ENCODE measurements at regions not wholly inside any gene's neighbourhood (a gene's known extent, or its start where the extent isn't known, plus 50 kb on each side); places are given as distances from the start of the nearest gene placed in this dataset.

DNA sequence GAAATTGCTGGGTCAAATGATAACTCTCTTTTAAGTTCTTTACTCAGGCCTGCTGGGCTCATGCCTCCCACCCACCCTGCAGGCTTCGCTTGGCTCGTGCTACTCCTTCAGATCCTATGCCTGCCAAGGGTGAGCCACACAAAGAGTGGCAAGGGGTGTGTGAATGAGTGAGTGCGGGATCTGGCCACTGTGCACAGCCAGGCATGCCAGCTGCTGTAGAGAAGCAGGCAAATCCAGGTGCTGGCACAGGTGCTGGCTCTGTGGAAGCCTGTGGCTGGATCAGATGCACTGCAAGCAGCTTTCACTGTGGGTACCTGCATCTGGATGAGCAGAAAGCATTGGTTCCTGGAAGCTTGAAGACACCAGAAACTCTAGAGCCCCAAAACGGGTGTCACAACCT lies 1055.7 kb upstream of the EPHA6 start:
- WGBS, 2 experiments (ENCODE audit: extremely low coverage in 1 of 2, insufficient coverage in 1 of 2, insufficient read length in 1 of 2, insufficient replicate concordance in 2 of 2, low coverage in 1 of 2, low lambda C conversion rate in 2 of 2, missing lambda C conversion rate in 1 of 2), result 85% methylated on average over 4 of the region's 4 CpGs; no CpG with 5 or more reads in 1 of the 2 experiments
- H2BK20ac ChIP-seq (ENCODE audit: low read length), result no peak overlapping the region
- H3K18ac ChIP-seq (ENCODE audit: extremely low read depth, low read length), result no peak overlapping the region
- no peak overlapping the region for H3K27ac ChIP-seq (ENCODE audit: low read depth, low read length)
- no peak overlapping the region for H3K56ac ChIP-seq (replicated peaks; ENCODE audit: insufficient read length, low read depth, low read length)
- no peak overlapping the region for H2BK12ac ChIP-seq (ENCODE audit: low read depth, low read length)
- no peak overlapping the region for H2AFZ ChIP-seq (ENCODE audit: low read length)
- ChIA-PET POLR2A (ENCODE audit: partially characterized antibody) (no interaction called here), CTCF (ENCODE audit: partially characterized antibody) (no interaction called here)
- no peak overlapping the region for H3K4me3 ChIP-seq (ENCODE audit: extremely low read depth in 1 of 4, insufficient read depth in 2 of 4, low read depth in 3 of 4, low read length in 4 of 4)
- H2BK5ac ChIP-seq (ENCODE audit: low read depth, low read length), result no peak overlapping the region
- H3K23me2 ChIP-seq (ENCODE audit: low read depth, low read length), result no peaks in the 10 kb centered on the region
- no peaks in the 10 kb centered on the region for H3K36me3 ChIP-seq (ENCODE audit: control insufficient read depth in 2 of 4, insufficient read depth in 4 of 4, low read length in 3 of 4)
- no peak for DNase-seq (ENCODE audit: low read depth in 1 of 2, low spot score in 2 of 2)
- H3K4me1 ChIP-seq (replicated peaks in 1 of 4; ENCODE audit: control insufficient read depth in 3 of 4, insufficient read depth in 4 of 4, low read length in 3 of 4), result no peaks in the 10 kb centered on the region
- TF ChIP-seq SIN3A (conservative IDR thresholded peaks at IDR 0.05 in 1 of 2, IDR thresholded peaks at IDR 0.05 in 1 of 2; ENCODE audit: low read depth in 1 of 2, low read length in 2 of 2) (no peak), KDM4A (IDR thresholded peaks at IDR 0.05; ENCODE audit: low read depth, low read length, severe bottlenecking) (no peak), CTBP2 (IDR thresholded peaks at IDR 0.05; ENCODE audit: borderline replicate concordance, insufficient read depth, insufficient read length, low read length) (no peak), HDAC6 (IDR thresholded peaks at IDR 0.05; ENCODE audit: low read depth, low read length) (no peak)
- H3K14ac ChIP-seq (ENCODE audit: insufficient read length), result no peak overlapping the region
- H4K20me1 ChIP-seq (replicated peaks in 1 of 2; ENCODE audit: control insufficient read depth in 1 of 2, insufficient read depth in 2 of 2, low read length in 2 of 2), result no peaks in the 10 kb centered on the region
- no peak overlapping the region for H4K91ac ChIP-seq (replicated peaks; ENCODE audit: insufficient read length, low read length)
- no peak overlapping the region for H3K4ac ChIP-seq (replicated peaks; ENCODE audit: insufficient read length, low read depth, low read length)
- no peak overlapping the region for H2AK5ac ChIP-seq (ENCODE audit: low read depth, low read length)
- no peak overlapping the region for H2BK120ac ChIP-seq (replicated peaks; ENCODE audit: low read depth, low read length)
- H3K9me3 ChIP-seq (ENCODE audit: insufficient read depth in 2 of 2, low read depth in 1 of 2, low read length in 1 of 2), result no peaks in the 10 kb centered on the region
- FAIRE-seq, result no peak
- no peak overlapping the region for H4K8ac ChIP-seq (ENCODE audit: extremely low read depth, insufficient read depth, low read length)
- no peaks in the 10 kb centered on the region for H3K79me1 ChIP-seq (ENCODE audit: low read depth, low read length)
- H3K79me2 ChIP-seq (ENCODE audit: control insufficient read depth in 1 of 2, insufficient read depth in 2 of 2, low read length in 2 of 2), result no peaks in the 10 kb centered on the region
- H3K27me3 ChIP-seq (replicated peaks in 1 of 4; ENCODE audit: control insufficient read depth in 3 of 4, extremely low read depth in 1 of 4, insufficient read depth in 3 of 4, low read length in 3 of 4), result no peaks in the 10 kb centered on the region
- H2BK15ac ChIP-seq (ENCODE audit: low read length), result no peak overlapping the region
- H3K9ac ChIP-seq (replicated peaks in 1 of 4; ENCODE audit: extremely low read depth in 1 of 4, low read depth in 3 of 4, low read length in 3 of 4), result no peak overlapping the region
- H4K5ac ChIP-seq (ENCODE audit: insufficient read length, low read depth, low read length), result no peak overlapping the region
- H3K4me2 ChIP-seq (ENCODE audit: insufficient read depth in 1 of 2, low read depth in 2 of 2, low read length in 2 of 2), result no peak overlapping the region
- H3K23ac ChIP-seq (ENCODE audit: insufficient read length), result no peak overlapping the region

Measured in H1 (cell line).